ENCODE measurements at regions not wholly inside any gene's neighbourhood (a gene's known extent, or its start where the extent isn't known, plus 50 kb on each side); places are given as distances from the start of the nearest gene placed in this dataset.

GRCh38 chr6:15089569-15090144 lies 156.2 kb upstream of the JARID2 start:
- peaks cover 0 to 3% of the 10 kb centered on the region in 2 donors for H3K4me1 Mint-ChIP-seq
- Histone ChIP-seq H3K27me3 (ENCODE audit: control insufficient read depth, insufficient read depth, low read length) (no peaks in the 10 kb centered on the region), H3K4me3 (ENCODE audit: low read length) (no peak overlapping the region), H3K9me3 (ENCODE audit: control insufficient read depth, insufficient read depth, low read length) (no peaks in the 10 kb centered on the region), H3K4me1 (ENCODE audit: control insufficient read depth, insufficient read depth, low read length) (peaks cover 3% of the 10 kb centered on the region), H3K36me3 (ENCODE audit: control insufficient read depth, insufficient read depth, low read length) (no peaks in the 10 kb centered on the region), H3K27ac (ENCODE audit: low read length) (no peak overlapping the region)
- no peaks in the 10 kb centered on the region for H3K9me3 Mint-ChIP-seq
- WGBS (ENCODE audit: insufficient coverage): 67% methylated on average over 8 of the region's 10 CpGs
- H3K27me3 Mint-ChIP-seq (ENCODE audit: low read depth in 2 of 2): peaks cover 6 to 14% of the 10 kb centered on the region in 2 donors
- H3K27ac Mint-ChIP-seq: no peak overlapping the region
- intact Hi-C loops (cut with micrococcal nuclease): no loop called here
- H3K36me3 Mint-ChIP-seq: no peaks in the 10 kb centered on the region
- ATAC-seq (no peak), DNase-seq (no peak)
- no peak for TF ChIP-seq CTCF (IDR thresholded peaks at IDR 0.05)
- H3K4me3 Mint-ChIP-seq: no peak overlapping the region

GRCh38 chr6:15090145-15090579 lies 155.7 kb upstream of the JARID2 start:
- H3K4me1 Mint-ChIP-seq: peaks cover 0 to 3% of the 10 kb centered on the region in 2 donors
- no peak for ATAC-seq
- peaks cover 6 to 14% of the 10 kb centered on the region in 2 donors for H3K27me3 Mint-ChIP-seq (ENCODE audit: low read depth in 2 of 2)
- no peaks in the 10 kb centered on the region for H3K27me3 ChIP-seq (ENCODE audit: control insufficient read depth, insufficient read depth, low read length)
- DNase-seq: no peak
- H3K4me3 Mint-ChIP-seq: no peak overlapping the region
- H3K4me3 ChIP-seq (ENCODE audit: low read length): no peak overlapping the region
- no peak overlapping the region for H3K27ac ChIP-seq (ENCODE audit: low read length)
- H3K9me3 ChIP-seq (ENCODE audit: control insufficient read depth, insufficient read depth, low read length): no peaks in the 10 kb centered on the region
- no peaks in the 10 kb centered on the region for H3K36me3 Mint-ChIP-seq
- H3K4me1 ChIP-seq (ENCODE audit: control insufficient read depth, insufficient read depth, low read length): no peaks in the 10 kb centered on the region
- no peaks in the 10 kb centered on the region for H3K9me3 Mint-ChIP-seq
- H3K27ac Mint-ChIP-seq: no peak overlapping the region
- WGBS (ENCODE audit: insufficient coverage): 60% methylated on average over 7 of the region's 7 CpGs
- intact Hi-C loops (cut with micrococcal nuclease): no loop called here
- no peak for TF ChIP-seq CTCF (IDR thresholded peaks at IDR 0.05)
- H3K36me3 ChIP-seq (ENCODE audit: control insufficient read depth, insufficient read depth, low read length): no peaks in the 10 kb centered on the region

GRCh38 chr6:15090745-15091384 lies 155.0 kb upstream of the JARID2 start:
- no peaks in the 10 kb centered on the region for H3K36me3 ChIP-seq (ENCODE audit: control insufficient read depth, insufficient read depth, low read length)
- no peaks in the 10 kb centered on the region for H3K27me3 ChIP-seq (ENCODE audit: control insufficient read depth, insufficient read depth, low read length)
- no peak for TF ChIP-seq CTCF (IDR thresholded peaks at IDR 0.05)
- no peak overlapping the region for H3K27ac ChIP-seq (ENCODE audit: low read length)
- no peak overlapping the region for H3K4me3 Mint-ChIP-seq
- no peak for ATAC-seq
- no peaks in the 10 kb centered on the region for H3K9me3 Mint-ChIP-seq
- no peaks in the 10 kb centered on the region for H3K9me3 ChIP-seq (ENCODE audit: control insufficient read depth, insufficient read depth, low read length)
- H3K27me3 Mint-ChIP-seq (ENCODE audit: low read depth in 2 of 2): peaks cover 6 to 14% of the 10 kb centered on the region in 2 donors
- intact Hi-C loops (cut with micrococcal nuclease): no loop called here
- DNase-seq: no peak
- H3K4me1 ChIP-seq (ENCODE audit: control insufficient read depth, insufficient read depth, low read length): no peaks in the 10 kb centered on the region
- H3K4me3 ChIP-seq (ENCODE audit: low read length): no peak overlapping the region
- H3K36me3 Mint-ChIP-seq: no peaks in the 10 kb centered on the region
- peaks cover 0 to 3% of the 10 kb centered on the region in 2 donors for H3K4me1 Mint-ChIP-seq
- no peak overlapping the region for H3K27ac Mint-ChIP-seq
- WGBS (ENCODE audit: insufficient coverage): 90% methylated on average over 9 of the region's 9 CpGs
